ENCODE measurements at regions not wholly inside any gene's neighbourhood (a gene's known extent, or its start where the extent isn't known, plus 50 kb on each side); places are given as distances from the start of the nearest gene placed in this dataset.

- no peaks in the 10 kb centered on the region for H3K36me3 ChIP-seq (ENCODE audit: insufficient read depth, low read length)
- H3K9me3 ChIP-seq (ENCODE audit: low read length), result no peaks in the 10 kb centered on the region
- no peaks in the 10 kb centered on the region for H3F3A ChIP-seq (ENCODE audit: insufficient read depth, low read length, poor library complexity, severe bottlenecking)
- H3K9me2 ChIP-seq (ENCODE audit: insufficient read depth, low read length), result no peaks in the 10 kb centered on the region
- H4K20me1 ChIP-seq (ENCODE audit: insufficient read depth), result no peaks in the 10 kb centered on the region
- TF ChIP-seq EZH2 (IDR thresholded peaks at IDR 0.05; ENCODE audit: borderline replicate concordance, insufficient read depth, low read length, poor library complexity, severe bottlenecking), result no peak
- peak; percentile 52 for TF ChIP-seq RAD21 (conservative IDR thresholded peaks at IDR 0.05)
- TF ChIP-seq SMC3 (conservative IDR thresholded peaks at IDR 0.05; ENCODE audit: poor library complexity), result peak; percentile 51
- peak; percentile 11 for TF ChIP-seq REST (IDR thresholded peaks at IDR 0.05; ENCODE audit: borderline replicate concordance)
- peak; percentile 59 for TF ChIP-seq MXI1 (conservative IDR thresholded peaks at IDR 0.05; ENCODE audit: poor library complexity, severe bottlenecking)
- no peak for TF ChIP-seq TAF1 (IDR thresholded peaks at IDR 0.05; ENCODE audit: low read depth)
- TF ChIP-seq CTCF (IDR thresholded peaks at IDR 0.05; ENCODE audit: poor library complexity, severe bottlenecking), result peak; percentile 61
- TF ChIP-seq POLR2AphosphoS5 (IDR thresholded peaks at IDR 0.05), result peak; percentile 53
- peak; percentile 23 for TF ChIP-seq EP300 (conservative IDR thresholded peaks at IDR 0.05; ENCODE audit: poor library complexity, severe bottlenecking)
- peak overlapping the region; percentile 79 for H3K4me3 ChIP-seq (ENCODE audit: low read length)
- H3K79me2 ChIP-seq (replicated peaks; ENCODE audit: insufficient read depth, low read length), result peaks cover 24% of the 10 kb centered on the region
- peak overlapping the region; percentile 77 for H2AFZ ChIP-seq (ENCODE audit: low read depth, low read length)
- H3K27ac ChIP-seq (ENCODE audit: low read length), result peak overlapping the region; percentile 60
- H3K4me2 ChIP-seq (ENCODE audit: low read length), result peak overlapping the region; percentile 23
- H3K27me3 ChIP-seq (ENCODE audit: insufficient read depth, low read depth, low read length), result no peaks in the 10 kb centered on the region
- peak overlapping the region; percentile 78 for H3K9ac ChIP-seq (ENCODE audit: low read length)
These were observed 199.5 kb upstream of the CAND1 start for GRCh38 chr12:67069451-67070306.

- H3K27ac ChIP-seq (ENCODE audit: low read length), result peak overlapping the region; percentile 60
- TF ChIP-seq TAF1 (IDR thresholded peaks at IDR 0.05; ENCODE audit: low read depth), result no peak
- no peak for TF ChIP-seq REST (IDR thresholded peaks at IDR 0.05; ENCODE audit: borderline replicate concordance)
- TF ChIP-seq POLR2AphosphoS5 (IDR thresholded peaks at IDR 0.05), result no peak
- no peak for TF ChIP-seq EP300 (conservative IDR thresholded peaks at IDR 0.05; ENCODE audit: poor library complexity, severe bottlenecking)
- no peak for TF ChIP-seq RAD21 (conservative IDR thresholded peaks at IDR 0.05)
- no peak for TF ChIP-seq CTCF (IDR thresholded peaks at IDR 0.05; ENCODE audit: poor library complexity, severe bottlenecking)
- TF ChIP-seq SMC3 (conservative IDR thresholded peaks at IDR 0.05; ENCODE audit: poor library complexity), result no peak
- TF ChIP-seq MXI1 (conservative IDR thresholded peaks at IDR 0.05; ENCODE audit: poor library complexity, severe bottlenecking), result no peak
- no peak for TF ChIP-seq EZH2 (IDR thresholded peaks at IDR 0.05; ENCODE audit: borderline replicate concordance, insufficient read depth, low read length, poor library complexity, severe bottlenecking)
- no peaks in the 10 kb centered on the region for H3K9me2 ChIP-seq (ENCODE audit: insufficient read depth, low read length)
- H3K9me3 ChIP-seq (ENCODE audit: low read length), result no peaks in the 10 kb centered on the region
- H3K4me2 ChIP-seq (ENCODE audit: low read length), result peak overlapping the region; percentile 23
- H3K4me3 ChIP-seq (ENCODE audit: low read length), result peak overlapping the region; percentile 79
- H3K9ac ChIP-seq (ENCODE audit: low read length), result peak overlapping the region; percentile 78
- peak overlapping the region; percentile 77 for H2AFZ ChIP-seq (ENCODE audit: low read depth, low read length)
- H3F3A ChIP-seq (ENCODE audit: insufficient read depth, low read length, poor library complexity, severe bottlenecking), result no peaks in the 10 kb centered on the region
- no peaks in the 10 kb centered on the region for H3K36me3 ChIP-seq (ENCODE audit: insufficient read depth, low read length)
- H3K27me3 ChIP-seq (ENCODE audit: insufficient read depth, low read depth, low read length), result no peaks in the 10 kb centered on the region
- no peaks in the 10 kb centered on the region for H4K20me1 ChIP-seq (ENCODE audit: insufficient read depth)
- H3K79me2 ChIP-seq (replicated peaks; ENCODE audit: insufficient read depth, low read length), result peaks cover 19% of the 10 kb centered on the region
These were observed 198.9 kb upstream of the CAND1 start for GRCh38 chr12:67070307-67070600.
